GM21723 (cell line): ENCODE measurements at regions not wholly inside any gene's neighbourhood (a gene's known extent, or its start where the extent isn't known, plus 50 kb on each side); places are given as distances from the start of the nearest gene placed in this dataset.
"Not testable (repeated sequence)": the region's sequence is repeated elsewhere in the genome, so short reads cannot be mapped to it uniquely, and the experiment has no call there.

ENCODE experiments used
- ATAC-seq: cut with Tn5 transposase; IDR thresholded peaks from one replicate; pipeline ENCODE4 v1.9.1; 2021; ENCODE audit warnings: mild to moderate bottlenecking, moderate library complexity; ENCODE audit not compliant: unreplicated experiment

GRCh38 chr4:24211856-24212255 lies 322.0 kb upstream of the PPARGC1A start:
- ATAC-seq: no peak

- no peak for ATAC-seq
These were observed 320.6 kb upstream of the PPARGC1A start for GRCh38 chr4:24210332-24210902.

- no peak for ATAC-seq
These were observed 320.1 kb upstream of the PPARGC1A start for GRCh38 chr4:24209906-24210305.

GRCh38 chr4:24209131-24209530 lies 319.3 kb upstream of the PPARGC1A start:
- no peak for ATAC-seq

- no peak for ATAC-seq
These were observed 318.8 kb upstream of the PPARGC1A start for GRCh38 chr4:24208691-24209090.

GRCh38 chr4:24204708-24205107 lies 314.9 kb upstream of the PPARGC1A start:
- ATAC-seq: not testable (repeated sequence)

GRCh38 chr4:24203926-24204325 lies 314.1 kb upstream of the PPARGC1A start:
- no peak for ATAC-seq

- ATAC-seq: no peak
These were observed 312.7 kb upstream of the PPARGC1A start for GRCh38 chr4:24202579-24202978.

- no peak for ATAC-seq
These were observed 308.1 kb upstream of the PPARGC1A start for GRCh38 chr4:24197955-24198354.

- ATAC-seq: no peak
These were observed 306.9 kb upstream of the PPARGC1A start for GRCh38 chr4:24196785-24197184.

GRCh38 chr4:24195991-24196736 lies 306.3 kb upstream of the PPARGC1A start:
- ATAC-seq: no peak

- ATAC-seq: no peak
These were observed 302.3 kb upstream of the PPARGC1A start for GRCh38 chr4:24192018-24192641.

- ATAC-seq: no peak
These were observed 301.2 kb upstream of the PPARGC1A start for GRCh38 chr4:24190761-24191695.

- no peak for ATAC-seq
These were observed 298.6 kb upstream of the PPARGC1A start for GRCh38 chr4:24188459-24188858.

- no peak for ATAC-seq
These were observed 296.6 kb upstream of the PPARGC1A start for GRCh38 chr4:24186466-24186865.

- ATAC-seq: no peak
These were observed 291.2 kb upstream of the PPARGC1A start for GRCh38 chr4:24181005-24181404.

GRCh38 chr4:24180586-24180985 lies 290.7 kb upstream of the PPARGC1A start:
- no peak for ATAC-seq

GRCh38 chr4:24179201-24179840 lies 289.5 kb upstream of the PPARGC1A start:
- no peak for ATAC-seq

- ATAC-seq: not testable (repeated sequence)
These were observed 287.6 kb upstream of the PPARGC1A start for GRCh38 chr4:24177443-24177842.

GRCh38 chr4:24175707-24176106 lies 285.9 kb upstream of the PPARGC1A start:
- no peak for ATAC-seq

- ATAC-seq: no peak
These were observed 284.8 kb upstream of the PPARGC1A start for GRCh38 chr4:24174602-24175001.
